ENCODE measurements at regions not wholly inside any gene's neighbourhood (a gene's known extent, or its start where the extent isn't known, plus 50 kb on each side); places are given as distances from the start of the nearest gene placed in this dataset.

DNA sequence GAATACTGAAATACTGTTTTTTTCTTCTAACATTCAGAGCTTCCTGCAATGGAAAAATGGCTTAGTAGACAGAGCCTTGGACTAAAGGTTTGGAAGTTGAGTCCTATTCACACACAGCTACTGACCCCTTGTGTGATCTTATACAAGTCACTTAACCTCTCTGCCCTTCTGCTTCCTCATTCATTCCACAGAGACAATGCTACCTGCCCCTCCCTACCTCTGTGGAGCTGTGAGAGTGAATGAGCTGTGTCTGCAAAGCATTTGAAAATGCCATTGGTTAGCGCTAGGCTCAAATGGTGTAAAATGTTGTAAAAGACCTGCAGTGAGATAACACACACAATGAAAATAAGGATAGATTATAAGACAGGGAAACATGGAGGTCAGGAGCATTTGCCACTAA, 214.4 kb downstream of the BARHL2 start:
- TF ChIP-seq, protein P1, sequence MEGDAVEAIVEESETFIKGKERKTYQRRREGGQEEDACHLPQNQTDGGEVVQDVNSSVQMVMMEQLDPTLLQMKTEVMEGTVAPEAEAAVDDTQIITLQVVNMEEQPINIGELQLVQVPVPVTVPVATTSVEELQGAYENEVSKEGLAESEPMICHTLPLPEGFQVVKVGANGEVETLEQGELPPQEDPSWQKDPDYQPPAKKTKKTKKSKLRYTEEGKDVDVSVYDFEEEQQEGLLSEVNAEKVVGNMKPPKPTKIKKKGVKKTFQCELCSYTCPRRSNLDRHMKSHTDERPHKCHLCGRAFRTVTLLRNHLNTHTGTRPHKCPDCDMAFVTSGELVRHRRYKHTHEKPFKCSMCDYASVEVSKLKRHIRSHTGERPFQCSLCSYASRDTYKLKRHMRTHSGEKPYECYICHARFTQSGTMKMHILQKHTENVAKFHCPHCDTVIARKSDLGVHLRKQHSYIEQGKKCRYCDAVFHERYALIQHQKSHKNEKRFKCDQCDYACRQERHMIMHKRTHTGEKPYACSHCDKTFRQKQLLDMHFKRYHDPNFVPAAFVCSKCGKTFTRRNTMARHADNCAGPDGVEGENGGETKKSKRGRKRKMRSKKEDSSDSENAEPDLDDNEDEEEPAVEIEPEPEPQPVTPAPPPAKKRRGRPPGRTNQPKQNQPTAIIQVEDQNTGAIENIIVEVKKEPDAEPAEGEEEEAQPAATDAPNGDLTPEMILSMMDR (conservative IDR thresholded peaks at IDR 0.05 in 1 of 2, IDR thresholded peaks at IDR 0.05 in 1 of 2; ENCODE audit: extremely low read depth in 1 of 2, insufficient read depth in 1 of 2, low read depth in 1 of 2, low read length in 2 of 2) = no peak
- TF ChIP-seq EZH2 (IDR thresholded peaks at IDR 0.05; ENCODE audit: borderline replicate concordance, low read length) = no peak

Measured in mammary epithelial cell (primary cell).